GM21723 (cell line): ENCODE measurements at regions not wholly inside any gene's neighbourhood (a gene's known extent, or its start where the extent isn't known, plus 50 kb on each side); places are given as distances from the start of the nearest gene placed in this dataset.
"Not testable (repeated sequence)": the region's sequence is repeated elsewhere in the genome, so short reads cannot be mapped to it uniquely, and the experiment has no call there.

Source experiments
- ATAC-seq: cut with Tn5 transposase; IDR thresholded peaks from one replicate; pipeline ENCODE4 v1.9.1; 2021; ENCODE audit warnings: mild to moderate bottlenecking, moderate library complexity; ENCODE audit not compliant: unreplicated experiment

GRCh38 chr17:31686495-31686894, 172.5 kb downstream of the COPRS start:
- ATAC-seq, result no peak

GRCh38 chr17:31684901-31685300, 174.1 kb downstream of the COPRS start:
- ATAC-seq, result no peak

GRCh38 chr17:31680126-31680525, 178.9 kb downstream of the COPRS start:
- ATAC-seq, result no peak

GRCh38 chr17:31679667-31680066, 179.4 kb downstream of the COPRS start:
- no peak for ATAC-seq

GRCh38 chr17:31678431-31678830, 180.6 kb downstream of the COPRS start:
- no peak for ATAC-seq

GRCh38 chr17:31677681-31678080, 181.4 kb downstream of the COPRS start:
- ATAC-seq, result no peak

GRCh38 chr17:31677036-31677435, 182.0 kb downstream of the COPRS start:
- no peak for ATAC-seq

- ATAC-seq, result not testable (repeated sequence)
These were observed 183.7 kb downstream of the COPRS start for GRCh38 chr17:31675392-31675791.

GRCh38 chr17:31674717-31675349, 184.2 kb downstream of the COPRS start:
- ATAC-seq, result no peak

GRCh38 chr17:31674305-31674704, 184.7 kb downstream of the COPRS start:
- ATAC-seq, result no peak

GRCh38 chr17:31673076-31673475, 186.0 kb downstream of the COPRS start:
- no peak for ATAC-seq

GRCh38 chr17:31672161-31672819, 186.8 kb downstream of the COPRS start:
- no peak for ATAC-seq

- no peak for ATAC-seq
These were observed 195.5 kb downstream of the COPRS start for GRCh38 chr17:31663576-31663975.

- no peak for ATAC-seq
These were observed 198.4 kb downstream of the COPRS start for GRCh38 chr17:31660684-31661083.

- ATAC-seq, result no peak
These were observed 201.2 kb downstream of the COPRS start for GRCh38 chr17:31657876-31658275.

- no peak for ATAC-seq
These were observed 204.1 kb downstream of the COPRS start for GRCh38 chr17:31654936-31655335.

- ATAC-seq, result no peak
These were observed 205.4 kb downstream of the COPRS start for GRCh38 chr17:31653691-31654090.

GRCh38 chr17:31650756-31651520, 208.1 kb downstream of the COPRS start:
- no peak for ATAC-seq

GRCh38 chr17:31649302-31649701, 209.7 kb downstream of the COPRS start:
- ATAC-seq, result no peak

- no peak for ATAC-seq
These were observed 211.4 kb downstream of the COPRS start for GRCh38 chr17:31647661-31648060.

- ATAC-seq, result no peak
These were observed 212.4 kb downstream of the COPRS start for GRCh38 chr17:31646642-31647041.

GRCh38 chr17:31645351-31645750, 213.7 kb downstream of the COPRS start:
- no peak for ATAC-seq
